ENCODE measurements at regions not wholly inside any gene's neighbourhood (a gene's known extent, or its start where the extent isn't known, plus 50 kb on each side); places are given as distances from the start of the nearest gene placed in this dataset.

GRCh38 chr10:131495224-131495623, 183.7 kb upstream of the TCERG1L start:
- WGBS (ENCODE audit: insufficient coverage): 70% methylated on average over 2 of the region's 4 CpGs
- Histone ChIP-seq H3K9me3 (ENCODE audit: control extremely low read depth in 1 of 5, control insufficient read depth in 4 of 5, insufficient read depth in 2 of 5, low read depth in 1 of 5, low read length in 4 of 5) (peaks cover 0 to 2% (median 0%) of the 10 kb centered on the region in 5 experiments), H3K27ac (ENCODE audit: insufficient read depth in 1 of 2, low read depth in 1 of 2, low read length in 2 of 2, poor library complexity in 1 of 2, severe bottlenecking in 2 of 2) (no peak overlapping the region), H3K4me1 (ENCODE audit: control extremely low read depth in 1 of 4, control insufficient read depth in 4 of 4, insufficient read depth in 4 of 4, low read length in 3 of 4) (no peaks in the 10 kb centered on the region), H3K4me3 (ENCODE audit: control insufficient read depth in 1 of 7, extremely low read depth in 1 of 7, insufficient read depth in 4 of 7, low read depth in 2 of 7, low read length in 6 of 7) (no peak overlapping the region), H3K36me3 (ENCODE audit: control insufficient read depth in 4 of 4, insufficient read depth in 4 of 4, low read length in 3 of 4) (no peaks in the 10 kb centered on the region), H3K27me3 (replicated peaks in 2 of 5; ENCODE audit: control insufficient read depth in 4 of 5, insufficient read depth in 5 of 5, low read length in 4 of 5) (no peaks in the 10 kb centered on the region)
- CTCF ChIA-PET: no interaction called here
- no peak for DNase-seq
- POLR2A ChIA-PET: no interaction called here

GRCh38 chr10:131495892-131496291, 184.4 kb upstream of the TCERG1L start:
- 95% methylated on average over 13 of the region's 14 CpGs for WGBS (ENCODE audit: insufficient coverage)
- H3K4me3 ChIP-seq (ENCODE audit: control insufficient read depth in 1 of 7, extremely low read depth in 1 of 7, insufficient read depth in 4 of 7, low read depth in 2 of 7, low read length in 6 of 7): no peak overlapping the region
- no peaks in the 10 kb centered on the region for H3K4me1 ChIP-seq (ENCODE audit: control extremely low read depth in 1 of 4, control insufficient read depth in 4 of 4, insufficient read depth in 4 of 4, low read length in 3 of 4)
- peaks cover 0 to 2% (median 0%) of the 10 kb centered on the region in 5 experiments for H3K9me3 ChIP-seq (ENCODE audit: control extremely low read depth in 1 of 5, control insufficient read depth in 4 of 5, insufficient read depth in 2 of 5, low read depth in 1 of 5, low read length in 4 of 5)
- ChIA-PET CTCF (interaction anchor here (0.6 kb wide), 1 partner anchor 251 kb away, joined by 3 read pairs; no protein-coding TSS in a partner anchor), POLR2A (no interaction called here)
- no peak for DNase-seq
- no peak overlapping the region for H3K27ac ChIP-seq (ENCODE audit: insufficient read depth in 1 of 2, low read depth in 1 of 2, low read length in 2 of 2, poor library complexity in 1 of 2, severe bottlenecking in 2 of 2)
- H3K36me3 ChIP-seq (ENCODE audit: control insufficient read depth in 4 of 4, insufficient read depth in 4 of 4, low read length in 3 of 4): no peaks in the 10 kb centered on the region
- H3K27me3 ChIP-seq (replicated peaks in 2 of 5; ENCODE audit: control insufficient read depth in 4 of 5, insufficient read depth in 5 of 5, low read length in 4 of 5): no peaks in the 10 kb centered on the region

DNA sequence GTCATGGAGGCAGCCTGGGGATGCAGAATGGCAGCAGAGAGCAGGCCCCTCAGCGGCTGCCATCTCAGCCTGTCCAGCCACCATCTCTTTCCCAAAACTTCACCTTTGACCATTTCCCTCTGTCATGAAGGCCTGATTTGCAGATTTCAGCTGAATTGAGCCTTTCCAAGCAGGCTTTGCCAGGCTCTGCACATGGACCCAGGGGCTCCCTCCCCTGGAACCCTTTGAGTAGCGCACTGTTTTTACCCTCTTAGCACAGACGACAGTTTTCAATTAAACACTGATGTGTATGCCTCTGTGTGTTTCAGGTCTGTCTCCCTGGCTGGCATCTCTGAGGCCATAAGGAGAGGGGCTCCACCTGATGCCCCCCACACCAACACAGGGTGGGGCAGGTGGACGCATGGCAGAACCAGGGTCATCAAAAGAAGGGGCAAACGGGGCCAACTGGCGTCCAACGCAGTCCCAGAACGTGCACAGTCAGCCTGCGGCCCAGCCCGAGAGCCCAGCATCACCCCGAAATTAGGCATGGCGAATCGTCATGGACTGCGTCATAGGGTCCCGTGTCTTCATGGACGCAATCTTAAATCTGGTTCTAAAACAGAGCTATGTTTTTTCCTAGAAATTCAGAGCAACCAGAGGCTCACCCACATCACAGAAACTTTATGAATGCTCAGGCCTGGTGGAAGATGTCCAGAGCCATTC, 185.0 kb upstream of the TCERG1L start:
- Histone ChIP-seq H3K36me3 (ENCODE audit: control insufficient read depth in 4 of 4, insufficient read depth in 4 of 4, low read length in 3 of 4) (no peaks in the 10 kb centered on the region), H3K4me1 (ENCODE audit: control extremely low read depth in 1 of 4, control insufficient read depth in 4 of 4, insufficient read depth in 4 of 4, low read length in 3 of 4) (no peaks in the 10 kb centered on the region), H3K27ac (ENCODE audit: insufficient read depth in 1 of 2, low read depth in 1 of 2, low read length in 2 of 2, poor library complexity in 1 of 2, severe bottlenecking in 2 of 2) (no peak overlapping the region), H3K4me3 (ENCODE audit: control insufficient read depth in 1 of 7, extremely low read depth in 1 of 7, insufficient read depth in 4 of 7, low read depth in 2 of 7, low read length in 6 of 7) (no peak overlapping the region), H3K9me3 (ENCODE audit: control extremely low read depth in 1 of 5, control insufficient read depth in 4 of 5, insufficient read depth in 2 of 5, low read depth in 1 of 5, low read length in 4 of 5) (peaks cover 0 to 2% (median 0%) of the 10 kb centered on the region in 5 experiments), H3K27me3 (replicated peaks in 2 of 5; ENCODE audit: control insufficient read depth in 4 of 5, insufficient read depth in 5 of 5, low read length in 4 of 5) (no peaks in the 10 kb centered on the region)
- WGBS (ENCODE audit: insufficient coverage): 98% methylated on average over 14 of the region's 16 CpGs
- DNase-seq: no peak
- CTCF ChIA-PET: no interaction called here
- POLR2A ChIA-PET: no interaction called here

DNA sequence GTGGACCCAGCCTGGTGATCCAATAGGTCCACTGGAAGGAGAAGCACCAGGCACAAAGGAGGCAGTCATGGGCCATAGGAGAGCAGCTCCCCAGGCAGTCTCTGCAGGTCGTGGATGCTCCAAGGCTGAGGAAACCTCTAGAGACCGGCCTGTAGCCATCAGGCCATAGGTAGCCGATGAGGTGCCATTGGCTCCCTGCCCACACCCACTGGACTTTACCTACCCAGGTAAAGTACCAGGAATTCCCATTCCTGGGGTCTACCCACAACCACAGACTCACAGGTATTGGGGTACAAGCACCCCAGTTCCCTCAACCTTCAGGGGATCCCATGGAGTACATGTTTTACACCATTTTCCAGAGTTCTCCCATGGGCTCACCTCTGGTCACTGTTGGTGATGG, 188.0 kb upstream of the TCERG1L start:
- H3K4me3 ChIP-seq (ENCODE audit: control insufficient read depth in 1 of 7, extremely low read depth in 1 of 7, insufficient read depth in 4 of 7, low read depth in 2 of 7, low read length in 6 of 7): no peak overlapping the region
- 100% methylated on average over 3 of the region's 3 CpGs for WGBS (ENCODE audit: insufficient coverage)
- peaks cover 2 to 16% (median 9%) of the 10 kb centered on the region in 5 experiments for H3K9me3 ChIP-seq (ENCODE audit: control extremely low read depth in 1 of 5, control insufficient read depth in 4 of 5, insufficient read depth in 2 of 5, low read depth in 1 of 5, low read length in 4 of 5)
- ChIA-PET POLR2A (no interaction called here), CTCF (no interaction called here)
- no peaks in the 10 kb centered on the region for H3K27me3 ChIP-seq (replicated peaks in 2 of 5; ENCODE audit: control insufficient read depth in 4 of 5, insufficient read depth in 5 of 5, low read length in 4 of 5)
- H3K27ac ChIP-seq (ENCODE audit: insufficient read depth in 1 of 2, low read depth in 1 of 2, low read length in 2 of 2, poor library complexity in 1 of 2, severe bottlenecking in 2 of 2): no peak overlapping the region
- no peak for DNase-seq
- no peaks in the 10 kb centered on the region for H3K4me1 ChIP-seq (ENCODE audit: control extremely low read depth in 1 of 4, control insufficient read depth in 4 of 4, insufficient read depth in 4 of 4, low read length in 3 of 4)
- H3K36me3 ChIP-seq (ENCODE audit: control insufficient read depth in 4 of 4, insufficient read depth in 4 of 4, low read length in 3 of 4): no peaks in the 10 kb centered on the region

- 93% methylated on average over 8 of the region's 9 CpGs for WGBS (ENCODE audit: insufficient coverage)
- no peak for DNase-seq
- CTCF ChIA-PET: interaction anchor here (0.5 kb wide), 1 partner anchor 20 kb away, joined by 3 read pairs; no protein-coding TSS in a partner anchor
- Histone ChIP-seq H3K9me3 (ENCODE audit: control extremely low read depth in 1 of 5, control insufficient read depth in 4 of 5, insufficient read depth in 2 of 5, low read depth in 1 of 5, low read length in 4 of 5) (peaks cover 2 to 18% (median 9%) of the 10 kb centered on the region in 5 experiments), H3K4me3 (ENCODE audit: control insufficient read depth in 1 of 7, extremely low read depth in 1 of 7, insufficient read depth in 4 of 7, low read depth in 2 of 7, low read length in 6 of 7) (no peak overlapping the region), H3K36me3 (ENCODE audit: control insufficient read depth in 4 of 4, insufficient read depth in 4 of 4, low read length in 3 of 4) (no peaks in the 10 kb centered on the region), H3K27ac (ENCODE audit: insufficient read depth in 1 of 2, low read depth in 1 of 2, low read length in 2 of 2, poor library complexity in 1 of 2, severe bottlenecking in 2 of 2) (no peak overlapping the region), H3K27me3 (replicated peaks in 2 of 5; ENCODE audit: control insufficient read depth in 4 of 5, insufficient read depth in 5 of 5, low read length in 4 of 5) (no peaks in the 10 kb centered on the region), H3K4me1 (ENCODE audit: control extremely low read depth in 1 of 4, control insufficient read depth in 4 of 4, insufficient read depth in 4 of 4, low read length in 3 of 4) (no peaks in the 10 kb centered on the region)
- POLR2A ChIA-PET: no interaction called here
These were observed 188.7 kb upstream of the TCERG1L start for GRCh38 chr10:131500181-131500580.

DNA sequence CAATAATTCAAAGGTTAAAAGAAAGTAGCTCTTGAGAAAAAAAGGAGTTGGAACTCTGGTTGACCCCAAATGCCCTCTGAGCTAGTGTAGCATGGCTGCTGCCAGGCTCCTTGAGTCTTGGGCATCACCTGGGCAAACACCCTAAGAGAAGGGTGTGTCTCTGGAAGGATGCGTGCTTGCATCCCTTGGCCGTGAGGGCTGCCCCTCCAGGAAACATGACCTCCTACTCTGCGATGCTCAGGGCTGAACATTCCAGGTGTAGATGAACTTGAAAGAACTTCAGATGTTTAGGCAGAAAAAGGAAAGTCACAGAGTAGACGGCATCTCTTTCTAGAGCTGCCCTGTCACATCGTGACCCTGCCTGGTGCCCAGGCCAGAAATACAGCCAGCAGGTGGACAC, 189.4 kb upstream of the TCERG1L start:
- no peaks in the 10 kb centered on the region for H3K36me3 ChIP-seq (ENCODE audit: control insufficient read depth in 4 of 4, insufficient read depth in 4 of 4, low read length in 3 of 4)
- no peak overlapping the region for H3K4me3 ChIP-seq (ENCODE audit: control insufficient read depth in 1 of 7, extremely low read depth in 1 of 7, insufficient read depth in 4 of 7, low read depth in 2 of 7, low read length in 6 of 7)
- H3K9me3 ChIP-seq (ENCODE audit: control extremely low read depth in 1 of 5, control insufficient read depth in 4 of 5, insufficient read depth in 2 of 5, low read depth in 1 of 5, low read length in 4 of 5): peaks cover 2 to 18% (median 9%) of the 10 kb centered on the region in 5 experiments
- no peak for DNase-seq
- ChIA-PET POLR2A (no interaction called here), CTCF (interaction anchor here (0.5 kb wide), 1 partner anchor 21 kb away, joined by 3 read pairs; no protein-coding TSS in a partner anchor)
- WGBS (ENCODE audit: insufficient coverage): 98% methylated on average over 5 of the region's 5 CpGs
- no peak overlapping the region for H3K27ac ChIP-seq (ENCODE audit: insufficient read depth in 1 of 2, low read depth in 1 of 2, low read length in 2 of 2, poor library complexity in 1 of 2, severe bottlenecking in 2 of 2)
- H3K27me3 ChIP-seq (replicated peaks in 2 of 5; ENCODE audit: control insufficient read depth in 4 of 5, insufficient read depth in 5 of 5, low read length in 4 of 5): no peaks in the 10 kb centered on the region
- H3K4me1 ChIP-seq (ENCODE audit: control extremely low read depth in 1 of 4, control insufficient read depth in 4 of 4, insufficient read depth in 4 of 4, low read length in 3 of 4): no peaks in the 10 kb centered on the region

DNA sequence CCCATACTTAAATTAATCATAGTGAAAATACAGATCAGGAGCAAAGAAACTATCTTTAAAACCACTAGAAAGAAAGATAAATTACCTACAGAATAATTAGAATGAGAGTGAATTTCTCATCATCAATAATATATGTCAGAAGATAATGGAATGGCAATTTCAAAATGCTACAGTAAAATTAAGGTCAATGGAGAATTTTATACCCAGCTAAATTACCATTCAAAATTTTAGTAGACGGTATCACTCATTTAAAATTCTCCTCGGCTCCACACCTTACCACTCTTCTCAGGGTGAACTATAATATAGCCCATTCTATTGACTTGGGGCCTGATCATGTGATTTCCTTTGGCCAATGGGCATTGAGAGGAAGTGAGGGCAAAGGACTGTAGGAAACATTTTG, 192.5 kb upstream of the TCERG1L start:
- ChIA-PET CTCF (no interaction called here), POLR2A (no interaction called here)
- H3K27ac ChIP-seq (ENCODE audit: insufficient read depth in 1 of 2, low read depth in 1 of 2, low read length in 2 of 2, poor library complexity in 1 of 2, severe bottlenecking in 2 of 2): no peak overlapping the region
- no peaks in the 10 kb centered on the region for H3K36me3 ChIP-seq (ENCODE audit: control insufficient read depth in 4 of 4, insufficient read depth in 4 of 4, low read length in 3 of 4)
- H3K4me3 ChIP-seq (ENCODE audit: control insufficient read depth in 1 of 7, extremely low read depth in 1 of 7, insufficient read depth in 4 of 7, low read depth in 2 of 7, low read length in 6 of 7): no peak overlapping the region
- no peak for DNase-seq
- no peaks in the 10 kb centered on the region for H3K27me3 ChIP-seq (replicated peaks in 2 of 5; ENCODE audit: control insufficient read depth in 4 of 5, insufficient read depth in 5 of 5, low read length in 4 of 5)
- peaks cover 2 to 18% (median 9%) of the 10 kb centered on the region in 5 experiments for H3K9me3 ChIP-seq (ENCODE audit: control extremely low read depth in 1 of 5, control insufficient read depth in 4 of 5, insufficient read depth in 2 of 5, low read depth in 1 of 5, low read length in 4 of 5)
- H3K4me1 ChIP-seq (ENCODE audit: control extremely low read depth in 1 of 4, control insufficient read depth in 4 of 4, insufficient read depth in 4 of 4, low read length in 3 of 4): no peaks in the 10 kb centered on the region
- no CpG with 5 or more reads among the region's 2 CpGs for WGBS (ENCODE audit: insufficient coverage)

Measured in common myeloid progenitor, CD34-positive (primary cell).